Kidney epithelial cell (primary cell): ENCODE measurements at regions not wholly inside any gene's neighbourhood (a gene's known extent, or its start where the extent isn't known, plus 50 kb on each side); places are given as distances from the start of the nearest gene placed in this dataset.

Source experiments
- DNase-seq: peaks from one replicate; pipeline ENCODE4 v3.0.0-alpha.2; 2010; ENCODE audit warnings: low read depth
- H3K27me3 ChIP-seq: 2 replicates; pipeline ENCODE4 v1.6.0; 2011; ENCODE audit warnings: low read length; ENCODE audit not compliant: control insufficient read depth, insufficient read depth
- H3K36me3 ChIP-seq: 2 replicates; pipeline ENCODE4 v1.5.1; 2011; ENCODE audit warnings: low read length; ENCODE audit not compliant: control insufficient read depth, insufficient read depth
- H3K4me3 ChIP-seq: 2 replicates; pipeline ENCODE4 v1.5.1; 2011; ENCODE audit warnings: low read depth, mild to moderate bottlenecking, control low read depth, low read length
- TF ChIP-seq, protein P1 (sequence below): IDR thresholded peaks from 2 replicates; pipeline ENCODE4 v1.5.1; 2011; ENCODE audit warnings: mild to moderate bottlenecking, moderate library complexity, low read length, control low read depth, inconsistent platforms; ENCODE audit not compliant: insufficient read depth, poor library complexity, severe bottlenecking

DNA sequence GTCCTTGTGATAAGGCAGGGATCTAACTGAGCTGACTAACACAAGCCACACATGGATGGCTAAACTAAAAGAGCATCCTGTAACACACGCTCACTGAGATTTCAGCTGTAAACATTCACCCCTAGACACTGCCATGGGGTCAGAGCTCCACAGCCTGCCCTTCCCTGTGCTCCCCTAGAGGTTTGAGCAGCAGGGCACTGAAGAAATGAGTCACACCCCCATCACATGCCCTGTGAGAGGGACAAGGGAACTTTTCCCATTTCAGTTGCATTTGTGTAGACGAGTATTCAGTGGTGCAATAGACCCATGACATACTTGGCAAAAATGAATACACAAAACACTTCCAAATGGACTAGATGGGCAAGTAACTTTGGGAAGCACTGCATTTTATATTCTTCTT, 402.4 kb upstream of the LRRTM1 start:
- TF ChIP-seq, protein P1, sequence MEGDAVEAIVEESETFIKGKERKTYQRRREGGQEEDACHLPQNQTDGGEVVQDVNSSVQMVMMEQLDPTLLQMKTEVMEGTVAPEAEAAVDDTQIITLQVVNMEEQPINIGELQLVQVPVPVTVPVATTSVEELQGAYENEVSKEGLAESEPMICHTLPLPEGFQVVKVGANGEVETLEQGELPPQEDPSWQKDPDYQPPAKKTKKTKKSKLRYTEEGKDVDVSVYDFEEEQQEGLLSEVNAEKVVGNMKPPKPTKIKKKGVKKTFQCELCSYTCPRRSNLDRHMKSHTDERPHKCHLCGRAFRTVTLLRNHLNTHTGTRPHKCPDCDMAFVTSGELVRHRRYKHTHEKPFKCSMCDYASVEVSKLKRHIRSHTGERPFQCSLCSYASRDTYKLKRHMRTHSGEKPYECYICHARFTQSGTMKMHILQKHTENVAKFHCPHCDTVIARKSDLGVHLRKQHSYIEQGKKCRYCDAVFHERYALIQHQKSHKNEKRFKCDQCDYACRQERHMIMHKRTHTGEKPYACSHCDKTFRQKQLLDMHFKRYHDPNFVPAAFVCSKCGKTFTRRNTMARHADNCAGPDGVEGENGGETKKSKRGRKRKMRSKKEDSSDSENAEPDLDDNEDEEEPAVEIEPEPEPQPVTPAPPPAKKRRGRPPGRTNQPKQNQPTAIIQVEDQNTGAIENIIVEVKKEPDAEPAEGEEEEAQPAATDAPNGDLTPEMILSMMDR, result no peak
- H3K27me3 ChIP-seq, result no peaks in the 10 kb centered on the region
- no peak overlapping the region for H3K4me3 ChIP-seq
- no peaks in the 10 kb centered on the region for H3K36me3 ChIP-seq
- DNase-seq, result no peak

DNA sequence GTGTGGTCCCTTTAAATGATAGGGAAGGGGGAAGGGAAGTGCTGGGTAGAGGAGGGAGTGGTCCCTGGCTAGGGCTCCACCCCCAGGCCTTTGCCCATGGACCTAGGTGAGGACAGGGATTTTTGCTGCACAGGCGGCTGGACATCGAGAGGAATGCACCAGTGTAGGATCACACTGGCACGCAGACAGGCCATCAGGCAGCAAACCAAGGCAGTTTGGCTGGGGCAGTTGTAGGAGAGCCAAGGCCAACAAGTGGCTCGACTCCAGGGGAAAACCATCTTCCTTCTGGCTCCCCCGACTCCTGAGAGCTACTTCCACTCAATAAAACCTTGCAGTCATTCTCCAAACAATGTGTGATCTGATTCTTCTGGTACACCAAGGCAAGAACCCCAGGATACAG, 402.0 kb upstream of the LRRTM1 start:
- TF ChIP-seq, protein P1, result no peak
- no peak for DNase-seq
- Histone ChIP-seq H3K36me3 (no peaks in the 10 kb centered on the region), H3K4me3 (no peak overlapping the region), H3K27me3 (no peaks in the 10 kb centered on the region)

DNA sequence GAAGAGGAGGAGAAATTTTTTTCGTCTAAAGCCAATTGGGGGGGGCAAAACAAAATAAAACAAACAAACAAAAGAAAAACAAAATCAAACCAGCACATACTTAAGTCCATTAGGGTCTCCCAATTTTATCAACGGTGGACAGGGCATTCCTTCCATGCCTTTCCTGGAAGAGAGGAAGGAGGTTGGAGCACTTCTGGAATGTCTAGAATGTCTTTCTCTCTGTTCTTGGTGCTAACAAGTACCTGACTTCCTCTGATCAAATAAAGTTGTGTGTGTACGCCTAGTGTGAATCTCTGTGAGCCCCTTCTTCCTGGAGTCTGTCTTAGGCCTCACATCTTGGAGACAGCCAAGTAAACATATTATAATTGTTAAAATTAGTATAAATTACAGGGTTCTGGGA, 399.0 kb upstream of the LRRTM1 start:
- Histone ChIP-seq H3K27me3 (no peaks in the 10 kb centered on the region), H3K36me3 (no peaks in the 10 kb centered on the region), H3K4me3 (no peak overlapping the region)
- DNase-seq, result no peak
- TF ChIP-seq, protein P1, result no peak

DNA sequence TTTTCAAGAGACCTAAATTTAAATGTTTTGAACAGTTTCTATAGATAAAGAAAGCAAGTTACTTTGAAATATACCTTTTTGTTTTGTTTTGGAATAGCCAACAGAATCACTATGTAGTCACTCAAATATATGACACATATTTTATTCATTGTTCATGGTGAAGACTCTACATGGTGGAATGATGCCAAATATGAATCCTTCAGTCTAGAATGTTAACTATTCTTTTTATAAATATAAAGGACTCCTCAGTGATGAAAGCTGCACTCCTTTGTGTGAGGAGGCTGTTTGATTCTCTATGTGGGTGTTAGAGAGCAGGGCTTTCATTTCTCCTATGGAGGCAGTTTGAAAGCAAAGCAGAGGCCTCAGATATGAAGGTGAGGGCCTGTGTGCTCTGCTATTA, 396.4 kb upstream of the LRRTM1 start:
- H3K27me3 ChIP-seq, result no peaks in the 10 kb centered on the region
- TF ChIP-seq, protein P1, result no peak
- DNase-seq, result no peak
- H3K4me3 ChIP-seq, result no peak overlapping the region
- no peaks in the 10 kb centered on the region for H3K36me3 ChIP-seq
